Stimulated activated CD4-positive, alpha-beta T cell treated with anti-CD3 and anti-CD28 coated beads, Interleukin-15, amount 100 ng/mL, for 24 hours (primary cell): ENCODE measurements at regions not wholly inside any gene's neighbourhood (a gene's known extent, or its start where the extent isn't known, plus 50 kb on each side); places are given as distances from the start of the nearest gene placed in this dataset.
A peak's percentile ranks its signal among the peaks of the same experiment; 100 is the strongest.
"Not testable (repeated sequence)": the region's sequence is repeated elsewhere in the genome, so short reads cannot be mapped to it uniquely, and the experiment has no call there.

Experiments
- DNase-seq: peaks from one replicate; pipeline ENCODE4 v3.0.0-alpha.2; 2020

- DNase-seq: no peak
Observed at GRCh38 chr1:212155219-212155618, 119.7 kb downstream of the DTL start.

- DNase-seq: no peak
Observed at GRCh38 chr1:212157252-212157651, 121.7 kb downstream of the DTL start.

- DNase-seq: no peak
Observed at GRCh38 chr1:212158912-212159796, 123.6 kb downstream of the DTL start.

GRCh38 chr1:212161231-212161781 is 123.9 kb upstream of the PPP2R5A start:
- peak; percentile 12 for DNase-seq

- peak; percentile 23 for DNase-seq
Observed at GRCh38 chr1:212162635-212163034, 122.6 kb upstream of the PPP2R5A start.

GRCh38 chr1:212164095-212164872 is 120.9 kb upstream of the PPP2R5A start:
- DNase-seq: no peak

- no peak for DNase-seq
Observed at GRCh38 chr1:212166244-212166643, 119.0 kb upstream of the PPP2R5A start.

GRCh38 chr1:212166644-212167043 is 118.6 kb upstream of the PPP2R5A start:
- DNase-seq: no peak

GRCh38 chr1:212167098-212167497 is 118.1 kb upstream of the PPP2R5A start:
- DNase-seq: no peak

- DNase-seq: no peak
Observed at GRCh38 chr1:212173567-212173966, 111.6 kb upstream of the PPP2R5A start.

- DNase-seq: not testable (repeated sequence)
Observed at GRCh38 chr1:212174295-212174694, 110.9 kb upstream of the PPP2R5A start.

- DNase-seq: no peak
Observed at GRCh38 chr1:212177542-212177941, 107.7 kb upstream of the PPP2R5A start.

GRCh38 chr1:212178851-212179250 is 106.4 kb upstream of the PPP2R5A start:
- no peak for DNase-seq

- DNase-seq: no peak
Observed at GRCh38 chr1:212179394-212180076, 105.7 kb upstream of the PPP2R5A start.

GRCh38 chr1:212181015-212181882 is 104.0 kb upstream of the PPP2R5A start:
- no peak for DNase-seq

GRCh38 chr1:212182171-212182570 is 103.0 kb upstream of the PPP2R5A start:
- no peak for DNase-seq

GRCh38 chr1:212182579-212182978 is 102.6 kb upstream of the PPP2R5A start:
- no peak for DNase-seq

GRCh38 chr1:212186427-212187207 is 98.6 kb upstream of the PPP2R5A start:
- peak; percentile 16 for DNase-seq

- DNase-seq: no peak
Observed at GRCh38 chr1:212188599-212189351, 96.4 kb upstream of the PPP2R5A start.

- DNase-seq: no peak
Observed at GRCh38 chr1:212189352-212189738, 95.9 kb upstream of the PPP2R5A start.
